Tibial nerve (tissue), 4 donors: ENCODE measurements at regions not wholly inside any gene's neighbourhood (a gene's known extent, or its start where the extent isn't known, plus 50 kb on each side); places are given as distances from the start of the nearest gene placed in this dataset.

Source experiments
- DNase-seq, 2 donors: peaks; one replicate each; pipeline ENCODE4 v3.0.0-alpha.2; 2019; ENCODE audit warnings: low spot score in 2 of 2
- H3K27ac ChIP-seq, 4 donors: fragments of 200-600 bp; sonication (generic) in 3 of 4; one replicate each; pipeline ENCODE4 v1.5.1; 2017 to 2019; ENCODE audit warnings: mild to moderate bottlenecking in 1 of 4
- H3K27me3 ChIP-seq, 2 donors: fragments of 200-600 bp; sonication (generic) in 1 of 2; one replicate each; pipeline versions ENCODE4 v1.5.1 to v1.6.0; 2017 to 2019
- H3K36me3 ChIP-seq, 3 donors: fragments of 200-600 bp; sonication (generic); one replicate each; pipeline ENCODE4 v1.5.1; 2018 to 2019
- H3K4me1 ChIP-seq, 4 donors: fragments of 200-600 bp; sonication (generic) in 3 of 4; one replicate each; pipeline ENCODE4 v1.5.1; 2017 to 2019
- H3K4me3 ChIP-seq, 4 donors: fragments of 200-600 bp; sonication (generic) in 3 of 4; one replicate each; pipeline ENCODE4 v1.5.1; 2017 to 2019; ENCODE audit warnings: mild to moderate bottlenecking in 1 of 4, moderate library complexity in 1 of 4
- H3K9me3 ChIP-seq, 4 donors: fragments of 200-600 bp; sonication (generic) in 3 of 4; one replicate each; pipeline ENCODE4 v1.5.1; 2017 to 2019
- CTCF ChIP-seq, 5 experiments: fragments of 200-600 bp in 3 of 5; fragments of 450-650 bp in 2 of 5; sonication (generic) in 3 of 5; IDR thresholded peaks; one replicate each; pipeline ENCODE4 v1.5.1; 2016 to 2019; ENCODE audit warnings: antibody characterized with exemption in 5 of 5, mild to moderate bottlenecking in 3 of 5, moderate library complexity in 2 of 5
- EP300 ChIP-seq, 2 donors: sonication (generic); formaldehyde crosslinking; IDR thresholded peaks; one replicate each; pipeline ENCODE4 v1.6.1; 2017; ENCODE audit warnings: antibody characterized with exemption in 2 of 2, mild to moderate bottlenecking in 1 of 2
- POLR2A ChIP-seq, 2 donors: fragments of 450-650 bp; IDR thresholded peaks; one replicate each; pipeline ENCODE4 v1.6.1; 2017; ENCODE audit warnings: antibody characterized with exemption in 2 of 2, mild to moderate bottlenecking in 2 of 2, moderate library complexity in 2 of 2
- WGBS, 2 donors: methylation state at CpG; one replicate each; pipeline ENCODE4 v1.1.5; 2018; 5-methylcytosine and 5-hydroxymethylcytosine counted together

- H3K4me1 ChIP-seq = peaks cover 0 to 3% (median 0%) of the 10 kb centered on the region in 4 donors
- H3K9me3 ChIP-seq = no peaks in the 10 kb centered on the region
- H3K27ac ChIP-seq = no peak overlapping the region
- TF ChIP-seq EP300 (IDR thresholded peaks at IDR 0.05) (no peak), POLR2A (IDR thresholded peaks at IDR 0.05) (no peak), CTCF (IDR thresholded peaks at IDR 0.05) (no peak)
- no peak overlapping the region for H3K4me3 ChIP-seq
- no peaks in the 10 kb centered on the region for H3K27me3 ChIP-seq
- no peaks in the 10 kb centered on the region for H3K36me3 ChIP-seq
- DNase-seq = no peak
These were observed 97.8 kb upstream of the CAV2 start for GRCh38 chr7:116401711-116402110.

- H3K9me3 ChIP-seq = no peaks in the 10 kb centered on the region
- H3K4me3 ChIP-seq = no peak overlapping the region
- peaks cover 0 to 3% (median 0%) of the 10 kb centered on the region in 4 donors for H3K4me1 ChIP-seq
- DNase-seq = no peak
- no peaks in the 10 kb centered on the region for H3K36me3 ChIP-seq
- H3K27me3 ChIP-seq = no peaks in the 10 kb centered on the region
- H3K27ac ChIP-seq = no peak overlapping the region
- 32 to 44% methylated on average over 1 of the region's 1 CpG for WGBS, 2 donors
- TF ChIP-seq CTCF (IDR thresholded peaks at IDR 0.05) = no peak
- no peak for TF ChIP-seq POLR2A (IDR thresholded peaks at IDR 0.05)
- no peak for TF ChIP-seq EP300 (IDR thresholded peaks at IDR 0.05)
These were observed 96.3 kb upstream of the CAV2 start for GRCh38 chr7:116403265-116403664.

- Histone ChIP-seq H3K27ac (no peak overlapping the region), H3K9me3 (no peaks in the 10 kb centered on the region), H3K4me3 (no peak overlapping the region), H3K4me1 (peaks cover 0 to 3% (median 0%) of the 10 kb centered on the region in 4 donors), H3K36me3 (no peaks in the 10 kb centered on the region), H3K27me3 (no peaks in the 10 kb centered on the region)
- TF ChIP-seq CTCF (IDR thresholded peaks at IDR 0.05) (no peak), EP300 (IDR thresholded peaks at IDR 0.05) (no peak), POLR2A (IDR thresholded peaks at IDR 0.05) (no peak)
- 62 to 80% methylated on average over 3 of the region's 3 CpGs for WGBS, 2 donors
- DNase-seq = no peak
These were observed 95.1 kb upstream of the CAV2 start for GRCh38 chr7:116404389-116404788.

GRCh38 chr7:116405810-116406209 lies 93.7 kb upstream of the CAV2 start:
- H3K27ac ChIP-seq = no peak overlapping the region
- 97% methylated on average over 2 of the region's 2 CpGs for WGBS, 2 donors
- H3K9me3 ChIP-seq = no peaks in the 10 kb centered on the region
- no peaks in the 10 kb centered on the region for H3K36me3 ChIP-seq
- no peak for DNase-seq
- no peaks in the 10 kb centered on the region for H3K27me3 ChIP-seq
- TF ChIP-seq POLR2A (IDR thresholded peaks at IDR 0.05) (no peak), EP300 (IDR thresholded peaks at IDR 0.05) (no peak), CTCF (IDR thresholded peaks at IDR 0.05) (no peak)
- peaks cover 0 to 3% (median 0%) of the 10 kb centered on the region in 4 donors for H3K4me1 ChIP-seq
- no peak overlapping the region for H3K4me3 ChIP-seq

- Histone ChIP-seq H3K27ac (no peak overlapping the region), H3K4me3 (no peak overlapping the region), H3K9me3 (no peaks in the 10 kb centered on the region), H3K27me3 (no peaks in the 10 kb centered on the region), H3K36me3 (no peaks in the 10 kb centered on the region), H3K4me1 (peaks cover 0 to 3% (median 0%) of the 10 kb centered on the region in 4 donors)
- 82 to 90% methylated on average over 3 of the region's 3 CpGs for WGBS, 2 donors
- TF ChIP-seq CTCF (IDR thresholded peaks at IDR 0.05) (no peak), EP300 (IDR thresholded peaks at IDR 0.05) (no peak), POLR2A (IDR thresholded peaks at IDR 0.05) (no peak)
- DNase-seq = no peak
These were observed 92.4 kb upstream of the CAV2 start for GRCh38 chr7:116407165-116407564.
